ENCODE measurements at regions not wholly inside any gene's neighbourhood (a gene's known extent, or its start where the extent isn't known, plus 50 kb on each side); places are given as distances from the start of the nearest gene placed in this dataset.
A peak's percentile ranks its signal among the peaks of the same experiment; 100 is the strongest.

DNA sequence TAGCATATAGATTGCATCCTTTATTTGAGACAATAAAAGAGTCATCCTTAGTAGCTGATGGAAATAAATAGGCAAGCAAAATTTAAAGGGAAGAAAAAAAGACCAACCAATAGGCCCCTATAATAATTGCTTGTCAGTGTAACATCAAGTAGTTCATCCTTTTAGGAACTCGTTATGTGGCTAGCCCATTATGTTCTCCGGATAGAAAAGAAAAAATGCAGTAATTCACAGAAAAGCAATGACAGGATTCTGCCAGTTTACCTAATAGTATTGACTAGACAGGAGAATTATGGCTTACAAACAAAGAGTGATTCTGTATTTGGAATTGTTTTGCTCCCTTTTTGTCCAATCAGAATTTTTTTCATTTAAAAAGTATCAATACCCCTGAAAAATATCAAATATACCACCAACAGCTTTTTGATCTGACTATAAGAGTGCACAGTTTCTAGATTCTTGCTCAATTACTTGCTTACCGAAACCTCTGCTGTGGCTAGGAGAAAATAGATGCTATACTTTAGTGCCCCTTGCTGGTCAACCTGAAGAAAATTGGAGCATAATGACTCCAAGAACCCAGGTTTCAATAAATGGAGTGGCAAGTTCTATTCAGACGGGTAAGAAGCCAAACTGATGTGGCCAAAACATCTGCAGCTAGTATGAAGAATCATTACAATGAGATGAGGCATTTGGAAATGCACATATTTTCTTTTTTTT, 91.5 kb upstream of the SASH1 start:
- no peak overlapping the region for H3K4me3 ChIP-seq (ENCODE audit: low read depth, low read length)
- TF ChIP-seq, protein P1, sequence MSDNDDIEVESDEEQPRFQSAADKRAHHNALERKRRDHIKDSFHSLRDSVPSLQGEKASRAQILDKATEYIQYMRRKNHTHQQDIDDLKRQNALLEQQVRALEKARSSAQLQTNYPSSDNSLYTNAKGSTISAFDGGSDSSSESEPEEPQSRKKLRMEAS (IDR thresholded peaks at IDR 0.05; ENCODE audit: low read depth, low read length): no peak
- TF ChIP-seq CTCF (IDR thresholded peaks at IDR 0.05; ENCODE audit: low read depth, low read length): no peak
- TF ChIP-seq POLR2A (IDR thresholded peaks at IDR 0.05; ENCODE audit: extremely low read depth, insufficient read length): no peak
- TF ChIP-seq MYC (IDR thresholded peaks at IDR 0.05; ENCODE audit: low read depth, low read length): no peak
- DNase-seq (ENCODE audit: low read depth): peak; percentile 59

- TF ChIP-seq MYC (IDR thresholded peaks at IDR 0.05; ENCODE audit: low read depth, low read length) (no peak), CTCF (IDR thresholded peaks at IDR 0.05; ENCODE audit: low read depth, low read length) (no peak), POLR2A (IDR thresholded peaks at IDR 0.05; ENCODE audit: extremely low read depth, insufficient read length) (no peak)
- TF ChIP-seq, protein P1 (IDR thresholded peaks at IDR 0.05; ENCODE audit: low read depth, low read length): no peak
- DNase-seq (ENCODE audit: low read depth): no peak
- no peak overlapping the region for H3K4me3 ChIP-seq (ENCODE audit: low read depth, low read length)
Observed at GRCh38 chr6:148251891-148252290, 90.7 kb upstream of the SASH1 start.

DNA sequence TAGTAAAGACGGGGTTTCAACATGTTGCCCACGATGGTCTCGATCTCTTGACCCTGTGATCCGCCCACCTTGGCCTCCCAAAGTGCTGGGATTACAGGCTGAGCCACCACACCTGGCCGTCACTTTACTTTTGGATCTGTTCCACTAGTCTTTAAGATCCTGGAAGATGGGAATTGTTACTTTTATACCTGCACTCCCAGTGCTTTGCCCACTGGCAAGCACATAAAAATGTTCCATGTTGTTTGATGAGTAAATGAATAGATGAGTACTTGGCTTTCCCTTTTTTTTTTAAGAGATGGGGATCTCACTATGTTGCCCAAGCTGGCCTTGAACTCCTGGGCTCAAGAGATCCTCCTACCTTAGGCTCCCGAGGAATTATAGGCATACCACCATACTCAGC, 84.8 kb upstream of the SASH1 start:
- DNase-seq (ENCODE audit: low read depth): no peak
- H3K4me3 ChIP-seq (ENCODE audit: low read depth, low read length): no peak overlapping the region
- no peak for TF ChIP-seq POLR2A (IDR thresholded peaks at IDR 0.05; ENCODE audit: extremely low read depth, insufficient read length)
- TF ChIP-seq CTCF (IDR thresholded peaks at IDR 0.05; ENCODE audit: low read depth, low read length): no peak

- no peak overlapping the region for H3K4me3 ChIP-seq (ENCODE audit: low read depth, low read length)
- no peak for DNase-seq (ENCODE audit: low read depth)
- TF ChIP-seq, protein P1 (IDR thresholded peaks at IDR 0.05; ENCODE audit: low read depth, low read length): no peak
- no peak for TF ChIP-seq CTCF (IDR thresholded peaks at IDR 0.05; ENCODE audit: low read depth, low read length)
- TF ChIP-seq POLR2A (IDR thresholded peaks at IDR 0.05; ENCODE audit: extremely low read depth, insufficient read length): no peak
- TF ChIP-seq MYC (IDR thresholded peaks at IDR 0.05; ENCODE audit: low read depth, low read length): no peak
Observed at GRCh38 chr6:148258868-148259267, 83.8 kb upstream of the SASH1 start.

DNA sequence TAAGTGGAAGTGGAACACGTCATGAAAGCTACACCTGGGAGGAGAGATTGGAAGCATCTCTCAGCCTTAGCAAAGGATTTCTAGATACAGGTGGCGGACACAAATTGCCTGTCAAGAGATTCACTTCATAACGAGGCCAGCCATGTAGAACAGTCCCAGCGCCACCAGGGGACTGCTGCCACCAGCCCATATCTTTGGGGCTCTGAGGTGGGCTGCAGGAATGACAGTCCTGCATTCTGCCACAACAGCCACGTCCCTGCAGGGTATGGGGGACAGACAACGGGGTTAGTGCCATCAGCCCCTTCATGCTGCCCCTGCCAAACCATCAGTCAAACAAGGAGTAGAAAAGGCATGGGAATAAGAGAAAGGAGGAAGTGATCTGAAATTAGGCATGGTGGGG, 81.2 kb upstream of the SASH1 start:
- H3K4me3 ChIP-seq (ENCODE audit: low read depth, low read length): no peak overlapping the region
- no peak for DNase-seq (ENCODE audit: low read depth)
- TF ChIP-seq, protein P1 (IDR thresholded peaks at IDR 0.05; ENCODE audit: low read depth, low read length): no peak
- TF ChIP-seq CTCF (IDR thresholded peaks at IDR 0.05; ENCODE audit: low read depth, low read length) (no peak), MYC (IDR thresholded peaks at IDR 0.05; ENCODE audit: low read depth, low read length) (no peak), POLR2A (IDR thresholded peaks at IDR 0.05; ENCODE audit: extremely low read depth, insufficient read length) (no peak)

DNA sequence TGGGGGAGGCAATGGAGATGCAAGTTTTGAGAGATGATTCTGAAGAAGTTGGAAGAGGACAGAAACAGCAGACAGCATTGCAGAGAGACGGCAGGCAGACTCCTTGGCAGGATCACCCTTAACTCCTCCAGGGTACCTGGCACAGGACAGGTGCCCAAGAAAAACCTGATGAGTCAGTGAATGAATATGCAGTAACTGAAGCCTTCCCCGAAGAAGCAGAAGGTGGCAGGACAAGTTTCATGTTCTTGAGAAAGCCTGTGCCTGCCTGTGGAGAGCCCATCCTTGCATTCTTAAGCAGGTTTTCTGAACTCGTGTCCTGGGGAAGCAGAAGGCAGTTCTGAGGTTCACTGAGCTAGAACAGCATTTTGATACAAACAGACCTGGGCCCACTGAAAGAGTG, 79.6 kb upstream of the SASH1 start:
- no peak for DNase-seq (ENCODE audit: low read depth)
- no peak overlapping the region for H3K4me3 ChIP-seq (ENCODE audit: low read depth, low read length)
- no peak for TF ChIP-seq POLR2A (IDR thresholded peaks at IDR 0.05; ENCODE audit: extremely low read depth, insufficient read length)
- no peak for TF ChIP-seq CTCF (IDR thresholded peaks at IDR 0.05; ENCODE audit: low read depth, low read length)
- TF ChIP-seq, protein P1 (IDR thresholded peaks at IDR 0.05; ENCODE audit: low read depth, low read length): no peak
- TF ChIP-seq MYC (IDR thresholded peaks at IDR 0.05; ENCODE audit: low read depth, low read length): no peak
